NCI-H345 (cell line): ENCODE measurements at regions not wholly inside any gene's neighbourhood (a gene's known extent, or its start where the extent isn't known, plus 50 kb on each side); places are given as distances from the start of the nearest gene placed in this dataset.

Source experiments
- DNase-seq: peaks from one replicate; lab custom pipeline; 2025; lab: John Stamatoyannopoulos, UW

- DNase-seq, result peak; percentile 74
These were observed 144.3 kb upstream of the ZMIZ1 start for GRCh38 chr10:78924319-78925003.

GRCh38 chr10:78925275-78925674 is 143.5 kb upstream of the ZMIZ1 start:
- DNase-seq, result no peak

GRCh38 chr10:78925800-78926319 is 142.9 kb upstream of the ZMIZ1 start:
- DNase-seq, result no peak

- peak; percentile 63 for DNase-seq
These were observed 141.3 kb upstream of the ZMIZ1 start for GRCh38 chr10:78927257-78927995.

- no peak for DNase-seq
These were observed 140.4 kb upstream of the ZMIZ1 start for GRCh38 chr10:78928330-78928729.

GRCh38 chr10:78929541-78929940 is 139.2 kb upstream of the ZMIZ1 start:
- DNase-seq, result no peak

GRCh38 chr10:78931321-78932053 is 137.3 kb upstream of the ZMIZ1 start:
- DNase-seq, result peak; percentile 64

GRCh38 chr10:78932054-78932386 is 136.7 kb upstream of the ZMIZ1 start:
- no peak for DNase-seq

- no peak for DNase-seq
These were observed 135.9 kb upstream of the ZMIZ1 start for GRCh38 chr10:78932861-78933260.

GRCh38 chr10:78933828-78934531 is 134.8 kb upstream of the ZMIZ1 start:
- DNase-seq, result no peak

GRCh38 chr10:78934532-78934898 is 134.3 kb upstream of the ZMIZ1 start:
- DNase-seq, result no peak

GRCh38 chr10:78934994-78935602 is 133.7 kb upstream of the ZMIZ1 start:
- no peak for DNase-seq

GRCh38 chr10:78935697-78936407 is 132.9 kb upstream of the ZMIZ1 start:
- DNase-seq, result no peak

GRCh38 chr10:78936412-78937342 is 132.1 kb upstream of the ZMIZ1 start:
- DNase-seq, result no peak

- no peak for DNase-seq
These were observed 131.4 kb upstream of the ZMIZ1 start for GRCh38 chr10:78937393-78937792.

GRCh38 chr10:78937800-78938694 is 130.7 kb upstream of the ZMIZ1 start:
- no peak for DNase-seq

GRCh38 chr10:78938695-78939672 is 129.8 kb upstream of the ZMIZ1 start:
- DNase-seq, result no peak

GRCh38 chr10:78942091-78942501 is 126.7 kb upstream of the ZMIZ1 start:
- DNase-seq, result no peak
